HG03060 (cell line): ENCODE measurements at regions not wholly inside any gene's neighbourhood (a gene's known extent, or its start where the extent isn't known, plus 50 kb on each side); places are given as distances from the start of the nearest gene placed in this dataset.

Source experiments
- ATAC-seq: cut with Tn5 transposase; IDR thresholded peaks from one replicate; pipeline ENCODE4 v1.9.1; 2021; ENCODE audit warnings: low read depth, moderate number of reproducible peaks; ENCODE audit not compliant: unreplicated experiment

GRCh38 chr5:68446070-68446357, 230.5 kb downstream of the PIK3R1 start:
- no peak for ATAC-seq

GRCh38 chr5:68446487-68446894, 230.9 kb downstream of the PIK3R1 start:
- peak; percentile 83 for ATAC-seq

GRCh38 chr5:68447136-68447929, 231.8 kb downstream of the PIK3R1 start:
- ATAC-seq = no peak

GRCh38 chr5:68449380-68449779, 233.8 kb downstream of the PIK3R1 start:
- ATAC-seq = no peak

- no peak for ATAC-seq
These were observed 234.8 kb downstream of the PIK3R1 start for GRCh38 chr5:68450245-68450852.

GRCh38 chr5:68452286-68452685, 236.7 kb downstream of the PIK3R1 start:
- ATAC-seq = no peak

- ATAC-seq = no peak
These were observed 238.6 kb downstream of the PIK3R1 start for GRCh38 chr5:68454172-68454571.

- ATAC-seq = no peak
These were observed 239.2 kb downstream of the PIK3R1 start for GRCh38 chr5:68454766-68455165.

- no peak for ATAC-seq
These were observed 239.7 kb downstream of the PIK3R1 start for GRCh38 chr5:68455216-68455615.

- ATAC-seq = no peak
These were observed 241.2 kb downstream of the PIK3R1 start for GRCh38 chr5:68456756-68457217.

- no peak for ATAC-seq
These were observed 241.7 kb downstream of the PIK3R1 start for GRCh38 chr5:68457285-68457684.

GRCh38 chr5:68458416-68459021, 243.0 kb downstream of the PIK3R1 start:
- no peak for ATAC-seq

- no peak for ATAC-seq
These were observed 243.7 kb downstream of the PIK3R1 start for GRCh38 chr5:68459093-68459809.

- ATAC-seq = no peak
These were observed 244.2 kb downstream of the PIK3R1 start for GRCh38 chr5:68459810-68460139.

GRCh38 chr5:68460147-68460798, 244.7 kb downstream of the PIK3R1 start:
- ATAC-seq = no peak

GRCh38 chr5:68463606-68464005, 248.1 kb downstream of the PIK3R1 start:
- no peak for ATAC-seq

GRCh38 chr5:68464424-68464823, 248.9 kb downstream of the PIK3R1 start:
- peak; percentile 46 for ATAC-seq

GRCh38 chr5:68465133-68465532, 249.6 kb downstream of the PIK3R1 start:
- no peak for ATAC-seq

- ATAC-seq = no peak
These were observed 250.5 kb downstream of the PIK3R1 start for GRCh38 chr5:68465934-68466551.

- ATAC-seq = no peak
These were observed 251.7 kb downstream of the PIK3R1 start for GRCh38 chr5:68467208-68467607.
